GM21381 (cell line): ENCODE measurements at regions not wholly inside any gene's neighbourhood (a gene's known extent, or its start where the extent isn't known, plus 50 kb on each side); places are given as distances from the start of the nearest gene placed in this dataset.

Experiments used
- ATAC-seq: cut with Tn5 transposase; IDR thresholded peaks from one replicate; pipeline ENCODE4 v1.9.1; 2021; ENCODE audit warnings: mild to moderate bottlenecking, moderate library complexity; ENCODE audit not compliant: unreplicated experiment

- no peak for ATAC-seq
Measured at GRCh38 chr2:181828122-181828705, 63.3 kb upstream of the ITPRID2 start.

- no peak for ATAC-seq
Measured at GRCh38 chr2:181829230-181829629, 62.3 kb upstream of the ITPRID2 start.

GRCh38 chr2:181832015-181832414 is 59.5 kb upstream of the ITPRID2 start:
- ATAC-seq = no peak

GRCh38 chr2:181836583-181836982 is 54.9 kb upstream of the ITPRID2 start:
- ATAC-seq = peak; percentile 66

- no peak for ATAC-seq
Measured at GRCh38 chr2:181837563-181837962, 54.0 kb upstream of the ITPRID2 start.

- ATAC-seq = no peak
Measured at GRCh38 chr2:181839811-181840210, 51.7 kb upstream of the ITPRID2 start.

GRCh38 chr2:181841079-181841478 is 50.5 kb upstream of the ITPRID2 start:
- no peak for ATAC-seq
